NCI-H69 (cell line): ENCODE measurements at regions not wholly inside any gene's neighbourhood (a gene's known extent, or its start where the extent isn't known, plus 50 kb on each side); places are given as distances from the start of the nearest gene placed in this dataset.
A peak's percentile ranks its signal among the peaks of the same experiment; 100 is the strongest.

Experiments
- DNase-seq: peaks from one replicate; lab custom pipeline; 2025; lab: John Stamatoyannopoulos, UW

- no peak for DNase-seq
Measured at GRCh38 chr2:157184161-157184895, 73.2 kb upstream of the GALNT5 start.

- no peak for DNase-seq
Measured at GRCh38 chr2:157185476-157186227, 71.9 kb upstream of the GALNT5 start.

- DNase-seq, result no peak
Measured at GRCh38 chr2:157190151-157190550, 67.4 kb upstream of the GALNT5 start.

- no peak for DNase-seq
Measured at GRCh38 chr2:157191186-157191585, 66.3 kb upstream of the GALNT5 start.

- no peak for DNase-seq
Measured at GRCh38 chr2:157192445-157193423, 64.8 kb upstream of the GALNT5 start.

GRCh38 chr2:157193461-157193860, 64.0 kb upstream of the GALNT5 start:
- DNase-seq, result no peak

GRCh38 chr2:157194097-157194688, 63.3 kb upstream of the GALNT5 start:
- peak; percentile 34 for DNase-seq

GRCh38 chr2:157194844-157195243, 62.7 kb upstream of the GALNT5 start:
- no peak for DNase-seq

- DNase-seq, result no peak
Measured at GRCh38 chr2:157196956-157197355, 60.5 kb upstream of the GALNT5 start.

- no peak for DNase-seq
Measured at GRCh38 chr2:157197848-157198247, 59.7 kb upstream of the GALNT5 start.

- DNase-seq, result no peak
Measured at GRCh38 chr2:157203651-157204050, 53.9 kb upstream of the GALNT5 start.

- no peak for DNase-seq
Measured at GRCh38 chr2:157204401-157204800, 53.1 kb upstream of the GALNT5 start.

- no peak for DNase-seq
Measured at GRCh38 chr2:157206916-157207315, 50.6 kb upstream of the GALNT5 start.
